ENCODE measurements at regions not wholly inside any gene's neighbourhood (a gene's known extent, or its start where the extent isn't known, plus 50 kb on each side); places are given as distances from the start of the nearest gene placed in this dataset.
"Not testable (repeated sequence)": the region's sequence is repeated elsewhere in the genome, so short reads cannot be mapped to it uniquely, and the experiment has no call there.

- DNase-seq (ENCODE audit: low spot score) = no peak
Measured at GRCh38 chr6:30832864-30833263, 51.5 kb upstream of the DDR1 start.

GRCh38 chr6:30830438-30830837, 53.9 kb upstream of the DDR1 start:
- DNase-seq (ENCODE audit: low spot score) = no peak

GRCh38 chr6:30829639-30830255, 54.6 kb upstream of the DDR1 start:
- DNase-seq (ENCODE audit: low spot score) = no peak

- no peak for DNase-seq (ENCODE audit: low spot score)
Measured at GRCh38 chr6:30829033-30829432, 55.3 kb upstream of the DDR1 start.

- DNase-seq (ENCODE audit: low spot score) = peak; percentile 78
Measured at GRCh38 chr6:30828027-30828962, 56.0 kb upstream of the DDR1 start.

GRCh38 chr6:30826961-30827342, 57.4 kb upstream of the DDR1 start:
- no peak for DNase-seq (ENCODE audit: low spot score)

- DNase-seq (ENCODE audit: low spot score) = no peak
Measured at GRCh38 chr6:30824698-30825097, 59.6 kb upstream of the DDR1 start.

- DNase-seq (ENCODE audit: low spot score) = no peak
Measured at GRCh38 chr6:30823534-30823865, 60.8 kb upstream of the DDR1 start.

- peak; percentile 44 for DNase-seq (ENCODE audit: low spot score)
Measured at GRCh38 chr6:30821862-30822784, 62.2 kb upstream of the DDR1 start.

GRCh38 chr6:30820193-30820592, 64.1 kb upstream of the DDR1 start:
- DNase-seq (ENCODE audit: low spot score) = peak; percentile 58

- DNase-seq (ENCODE audit: low spot score) = no peak
Measured at GRCh38 chr6:30819297-30819917, 64.9 kb upstream of the DDR1 start.

GRCh38 chr6:30818391-30818841, 65.9 kb upstream of the DDR1 start:
- no peak for DNase-seq (ENCODE audit: low spot score)

GRCh38 chr6:30816791-30817739, 67.3 kb upstream of the DDR1 start:
- DNase-seq (ENCODE audit: low spot score) = no peak

GRCh38 chr6:30816296-30816695, 68.0 kb upstream of the DDR1 start:
- DNase-seq (ENCODE audit: low spot score) = not testable (repeated sequence)

- DNase-seq (ENCODE audit: low spot score) = not testable (repeated sequence)
Measured at GRCh38 chr6:30815041-30815742, 69.1 kb upstream of the DDR1 start.

- peak; percentile 67 for DNase-seq (ENCODE audit: low spot score)
Measured at GRCh38 chr6:30814146-30815040, 69.9 kb upstream of the DDR1 start.

- DNase-seq (ENCODE audit: low spot score) = no peak
Measured at GRCh38 chr6:30813631-30814145, 69.3 kb upstream of the IER3 start.

GRCh38 chr6:30810813-30811339, 66.5 kb upstream of the IER3 start:
- DNase-seq (ENCODE audit: low spot score) = no peak

- not testable (repeated sequence) for DNase-seq (ENCODE audit: low spot score)
Measured at GRCh38 chr6:30807566-30807965, 63.2 kb upstream of the IER3 start.

Measured in kidney capillary endothelial cell (primary cell).